ENCODE measurements at regions not wholly inside any gene's neighbourhood (a gene's known extent, or its start where the extent isn't known, plus 50 kb on each side); places are given as distances from the start of the nearest gene placed in this dataset.

DNA sequence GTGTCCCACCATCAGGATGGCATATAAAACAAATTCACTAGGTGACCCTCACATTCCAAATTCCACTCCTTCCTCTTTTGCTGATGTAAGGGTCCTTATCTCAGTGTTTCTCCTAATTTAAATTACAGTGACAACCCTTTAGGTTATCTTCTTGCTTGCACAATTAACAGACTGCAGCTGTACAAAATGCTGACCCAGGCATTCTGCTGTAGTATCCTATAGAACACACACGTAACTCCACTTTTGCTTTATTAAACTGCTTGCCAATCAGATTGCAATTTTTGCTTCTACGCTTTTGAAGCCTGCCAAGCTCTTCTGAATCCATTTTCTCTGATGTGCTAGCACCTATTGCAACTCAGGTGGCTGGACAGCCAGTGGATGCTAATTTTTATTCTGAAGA lies 950.3 kb downstream of the TFAP2A start:
- Histone ChIP-seq H3K27ac (ENCODE audit: low read length) (no peak overlapping the region), H3K27me3 (ENCODE audit: control insufficient read depth, insufficient read depth, low read length) (no peaks in the 10 kb centered on the region), H3K36me3 (ENCODE audit: control insufficient read depth, insufficient read depth, low read length) (no peaks in the 10 kb centered on the region), H3K4me1 (ENCODE audit: control insufficient read depth, insufficient read depth, low read length) (no peaks in the 10 kb centered on the region), H3K9me3 (ENCODE audit: control insufficient read depth, low read depth, low read length) (no peaks in the 10 kb centered on the region), H3K4me3 (ENCODE audit: low read length) (no peak overlapping the region)
- DNase-seq = no peak
- no CpG with 5 or more reads among the region's 2 CpGs for WGBS (ENCODE audit: insufficient coverage, low lambda C conversion rate)

GRCh38 chr6:9463311-9463710 lies 951.6 kb downstream of the TFAP2A start:
- H3K27me3 ChIP-seq (ENCODE audit: control insufficient read depth, insufficient read depth, low read length) = no peaks in the 10 kb centered on the region
- no peaks in the 10 kb centered on the region for H3K4me1 ChIP-seq (ENCODE audit: control insufficient read depth, insufficient read depth, low read length)
- no peak for DNase-seq
- no peak overlapping the region for H3K4me3 ChIP-seq (ENCODE audit: low read length)
- H3K27ac ChIP-seq (ENCODE audit: low read length) = no peak overlapping the region
- WGBS (ENCODE audit: insufficient coverage, low lambda C conversion rate) = no CpG with 5 or more reads among the region's 4 CpGs
- H3K9me3 ChIP-seq (ENCODE audit: control insufficient read depth, low read depth, low read length) = no peaks in the 10 kb centered on the region
- H3K36me3 ChIP-seq (ENCODE audit: control insufficient read depth, insufficient read depth, low read length) = no peaks in the 10 kb centered on the region

GRCh38 chr6:9461188-9461587 lies 953.7 kb downstream of the TFAP2A start:
- no peaks in the 10 kb centered on the region for H3K9me3 ChIP-seq (ENCODE audit: control insufficient read depth, low read depth, low read length)
- no peaks in the 10 kb centered on the region for H3K4me1 ChIP-seq (ENCODE audit: control insufficient read depth, insufficient read depth, low read length)
- no peak overlapping the region for H3K27ac ChIP-seq (ENCODE audit: low read length)
- no peaks in the 10 kb centered on the region for H3K36me3 ChIP-seq (ENCODE audit: control insufficient read depth, insufficient read depth, low read length)
- no peaks in the 10 kb centered on the region for H3K27me3 ChIP-seq (ENCODE audit: control insufficient read depth, insufficient read depth, low read length)
- no peak overlapping the region for H3K4me3 ChIP-seq (ENCODE audit: low read length)
- WGBS (ENCODE audit: insufficient coverage, low lambda C conversion rate) = no CpG with 5 or more reads among the region's 3 CpGs
- DNase-seq = no peak

- Histone ChIP-seq H3K4me3 (ENCODE audit: low read length) (no peak overlapping the region), H3K9me3 (ENCODE audit: control insufficient read depth, low read depth, low read length) (no peaks in the 10 kb centered on the region), H3K36me3 (ENCODE audit: control insufficient read depth, insufficient read depth, low read length) (no peaks in the 10 kb centered on the region), H3K27ac (ENCODE audit: low read length) (no peak overlapping the region), H3K27me3 (ENCODE audit: control insufficient read depth, insufficient read depth, low read length) (no peaks in the 10 kb centered on the region), H3K4me1 (ENCODE audit: control insufficient read depth, insufficient read depth, low read length) (no peaks in the 10 kb centered on the region)
- no peak for DNase-seq
- WGBS (ENCODE audit: insufficient coverage, low lambda C conversion rate) = no CpG with 5 or more reads among the region's 1 CpG
Observed at GRCh38 chr6:9458424-9458823, 956.5 kb downstream of the TFAP2A start.

DNA sequence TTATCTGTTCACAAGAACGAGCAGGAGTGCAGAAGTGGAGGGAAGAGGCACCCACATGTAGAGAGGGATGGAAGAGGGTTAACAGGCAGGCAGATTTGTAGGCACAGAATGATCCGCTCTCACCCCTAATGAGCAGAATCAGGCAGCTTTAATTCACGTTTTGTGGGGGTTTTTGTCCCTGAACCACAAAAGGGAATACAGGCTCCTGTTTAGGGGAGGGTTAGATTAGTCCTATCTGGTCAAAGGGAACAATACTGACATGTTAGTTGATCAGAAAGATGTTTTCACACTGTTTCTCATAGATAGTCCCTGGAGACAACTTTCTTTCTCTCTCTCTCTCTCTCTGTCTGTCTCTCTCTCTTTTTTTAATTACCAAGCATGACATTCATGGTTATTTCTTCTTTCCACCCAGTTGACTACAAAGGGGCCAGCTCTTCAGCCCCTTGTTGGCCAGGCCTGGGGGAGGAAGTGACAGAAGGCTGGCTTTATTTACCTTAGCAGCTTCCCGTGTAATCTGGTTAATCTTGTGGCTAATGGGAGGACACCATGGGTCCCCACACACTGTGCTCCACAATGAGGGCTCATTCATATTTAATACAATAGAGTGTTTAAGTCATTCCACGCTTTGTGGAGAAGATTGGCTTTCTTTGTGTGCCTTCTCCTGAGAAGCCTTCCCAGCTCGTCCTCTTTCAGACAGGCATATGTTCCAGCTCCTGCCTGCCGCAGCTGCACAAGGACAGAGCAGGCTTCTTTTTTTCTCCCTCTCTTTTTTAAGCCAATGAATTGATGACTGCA lies 958.8 kb downstream of the TFAP2A start:
- no peaks in the 10 kb centered on the region for H3K4me1 ChIP-seq (ENCODE audit: control insufficient read depth, insufficient read depth, low read length)
- H3K27me3 ChIP-seq (ENCODE audit: control insufficient read depth, insufficient read depth, low read length) = no peaks in the 10 kb centered on the region
- H3K4me3 ChIP-seq (ENCODE audit: low read length) = no peak overlapping the region
- no CpG with 5 or more reads among the region's 7 CpGs for WGBS (ENCODE audit: insufficient coverage, low lambda C conversion rate)
- H3K36me3 ChIP-seq (ENCODE audit: control insufficient read depth, insufficient read depth, low read length) = no peaks in the 10 kb centered on the region
- no peaks in the 10 kb centered on the region for H3K9me3 ChIP-seq (ENCODE audit: control insufficient read depth, low read depth, low read length)
- no peak for DNase-seq
- H3K27ac ChIP-seq (ENCODE audit: low read length) = no peak overlapping the region

GRCh38 chr6:9439621-9440330 lies 975.1 kb downstream of the TFAP2A start:
- no CpG with 5 or more reads among the region's 1 CpG for WGBS (ENCODE audit: insufficient coverage, low lambda C conversion rate)
- H3K27me3 ChIP-seq (ENCODE audit: control insufficient read depth, insufficient read depth, low read length) = no peaks in the 10 kb centered on the region
- H3K9me3 ChIP-seq (ENCODE audit: control insufficient read depth, low read depth, low read length) = no peaks in the 10 kb centered on the region
- no peak for DNase-seq
- no peak overlapping the region for H3K4me3 ChIP-seq (ENCODE audit: low read length)
- H3K4me1 ChIP-seq (ENCODE audit: control insufficient read depth, insufficient read depth, low read length) = no peaks in the 10 kb centered on the region
- H3K27ac ChIP-seq (ENCODE audit: low read length) = no peak overlapping the region
- H3K36me3 ChIP-seq (ENCODE audit: control insufficient read depth, insufficient read depth, low read length) = no peaks in the 10 kb centered on the region

- Histone ChIP-seq H3K27ac (ENCODE audit: low read length) (no peak overlapping the region), H3K4me1 (ENCODE audit: control insufficient read depth, insufficient read depth, low read length) (no peaks in the 10 kb centered on the region), H3K9me3 (ENCODE audit: control insufficient read depth, low read depth, low read length) (no peaks in the 10 kb centered on the region), H3K36me3 (ENCODE audit: control insufficient read depth, insufficient read depth, low read length) (no peaks in the 10 kb centered on the region), H3K27me3 (ENCODE audit: control insufficient read depth, insufficient read depth, low read length) (no peaks in the 10 kb centered on the region), H3K4me3 (ENCODE audit: low read length) (no peak overlapping the region)
- DNase-seq = no peak
- WGBS (ENCODE audit: insufficient coverage, low lambda C conversion rate) = 100% methylated on average over 2 of the region's 3 CpGs
Observed at GRCh38 chr6:9437836-9438235, 977.0 kb downstream of the TFAP2A start.

DNA sequence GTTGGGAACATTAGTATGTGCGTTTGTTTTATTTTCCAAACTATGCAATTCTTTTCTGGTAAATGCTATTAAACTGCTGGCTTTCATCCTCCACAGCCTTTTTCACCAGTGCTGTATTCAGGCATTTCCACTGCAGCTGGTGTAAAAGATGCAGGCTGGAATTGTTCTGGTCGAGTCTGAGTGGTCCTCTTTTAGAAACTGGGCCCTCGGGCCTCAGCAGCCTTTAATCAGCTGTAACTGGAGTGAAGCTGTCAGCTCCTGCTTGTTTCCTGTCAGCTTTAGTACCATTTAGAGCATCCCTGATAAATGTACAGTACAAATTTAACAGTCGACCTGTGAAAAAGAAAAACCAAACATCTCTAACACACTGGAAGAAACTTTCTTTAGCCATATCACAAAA lies 979.6 kb downstream of the TFAP2A start:
- Histone ChIP-seq H3K27ac (ENCODE audit: low read length) (no peak overlapping the region), H3K9me3 (ENCODE audit: control insufficient read depth, low read depth, low read length) (no peaks in the 10 kb centered on the region), H3K27me3 (ENCODE audit: control insufficient read depth, insufficient read depth, low read length) (no peaks in the 10 kb centered on the region), H3K4me3 (ENCODE audit: low read length) (no peak overlapping the region), H3K36me3 (ENCODE audit: control insufficient read depth, insufficient read depth, low read length) (no peaks in the 10 kb centered on the region), H3K4me1 (ENCODE audit: control insufficient read depth, insufficient read depth, low read length) (no peaks in the 10 kb centered on the region)
- DNase-seq = no peak
- no CpG with 5 or more reads among the region's 4 CpGs for WGBS (ENCODE audit: insufficient coverage, low lambda C conversion rate)

DNA sequence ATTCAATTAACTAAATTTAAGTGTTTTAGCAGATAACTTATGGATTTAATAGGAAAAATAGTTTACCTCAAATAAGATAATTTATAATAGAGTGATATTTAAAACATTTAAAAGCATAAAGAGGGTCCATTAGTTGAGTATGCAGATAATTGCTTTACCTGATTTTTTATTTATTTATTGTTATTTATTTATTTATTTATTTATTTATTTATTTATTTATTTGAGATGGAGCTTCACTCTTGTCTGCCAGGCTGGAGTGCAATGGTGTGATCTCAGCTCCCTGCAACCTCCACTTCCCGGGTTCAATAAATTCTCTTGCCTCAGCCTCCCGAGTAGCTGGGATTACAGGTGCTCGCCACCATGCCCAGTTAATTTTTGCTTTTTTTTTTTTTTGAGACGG lies 982.9 kb downstream of the TFAP2A start:
- no peak for DNase-seq
- whole genome bisulfite sequencing (ENCODE audit: insufficient coverage, low lambda C conversion rate) = no CpG with 5 or more reads among the region's 4 CpGs
- no peak overlapping the region for H3K27ac ChIP-seq (ENCODE audit: low read length)
- H3K36me3 ChIP-seq (ENCODE audit: control insufficient read depth, insufficient read depth, low read length) = no peaks in the 10 kb centered on the region
- H3K27me3 ChIP-seq (ENCODE audit: control insufficient read depth, insufficient read depth, low read length) = no peaks in the 10 kb centered on the region
- H3K4me3 ChIP-seq (ENCODE audit: low read length) = no peak overlapping the region
- H3K9me3 ChIP-seq (ENCODE audit: control insufficient read depth, low read depth, low read length) = no peaks in the 10 kb centered on the region
- H3K4me1 ChIP-seq (ENCODE audit: control insufficient read depth, insufficient read depth, low read length) = no peaks in the 10 kb centered on the region

DNA sequence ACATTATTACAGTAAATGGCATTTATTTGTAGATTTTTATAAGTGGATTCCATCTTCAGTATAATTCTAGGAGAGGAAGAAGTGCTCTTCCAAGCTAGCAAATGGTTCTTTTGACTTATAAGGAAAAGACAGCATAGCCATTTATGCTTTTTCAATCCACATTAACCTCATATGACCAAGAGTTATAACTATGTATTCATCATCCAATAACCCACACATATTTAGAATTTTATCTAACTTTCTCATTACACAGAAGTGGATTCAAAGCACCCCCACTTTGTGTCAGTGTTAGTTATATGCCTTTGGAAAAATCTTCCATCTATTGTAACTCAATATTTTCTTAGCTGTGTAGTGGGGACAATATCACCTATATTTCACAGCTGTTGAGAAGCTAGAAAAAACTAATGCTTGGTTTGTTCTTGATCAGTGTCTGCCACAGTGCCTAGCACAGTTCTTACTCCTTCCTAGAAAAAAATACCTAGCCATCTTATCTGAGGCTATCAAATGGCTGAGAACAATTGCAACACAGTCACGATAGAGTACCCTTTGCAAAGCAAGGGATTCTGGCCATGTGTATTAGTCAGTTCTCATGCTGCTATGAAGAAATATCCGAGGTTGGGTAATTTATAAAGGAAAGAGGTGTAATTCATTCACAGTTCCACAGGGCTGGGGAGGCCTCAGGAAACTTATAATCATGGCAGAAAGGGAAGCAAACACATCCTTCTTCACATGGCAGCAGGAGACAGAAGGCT lies 986.3 kb downstream of the TFAP2A start:
- Histone ChIP-seq H3K4me3 (ENCODE audit: low read length) (no peak overlapping the region), H3K9me3 (ENCODE audit: control insufficient read depth, low read depth, low read length) (no peaks in the 10 kb centered on the region), H3K4me1 (ENCODE audit: control insufficient read depth, insufficient read depth, low read length) (no peaks in the 10 kb centered on the region), H3K27me3 (ENCODE audit: control insufficient read depth, insufficient read depth, low read length) (no peaks in the 10 kb centered on the region), H3K27ac (ENCODE audit: low read length) (no peak overlapping the region), H3K36me3 (ENCODE audit: control insufficient read depth, insufficient read depth, low read length) (no peaks in the 10 kb centered on the region)
- WGBS (ENCODE audit: insufficient coverage, low lambda C conversion rate) = no CpG with 5 or more reads among the region's 2 CpGs
- no peak for DNase-seq
